HG03175 (cell line): ENCODE measurements at regions not wholly inside any gene's neighbourhood (a gene's known extent, or its start where the extent isn't known, plus 50 kb on each side); places are given as distances from the start of the nearest gene placed in this dataset.
"Not testable (repeated sequence)": the region's sequence is repeated elsewhere in the genome, so short reads cannot be mapped to it uniquely, and the experiment has no call there.

Experiments
- ATAC-seq: cut with Tn5 transposase; IDR thresholded peaks from one replicate; pipeline ENCODE4 v1.9.1; 2021; ENCODE audit warnings: mild to moderate bottlenecking, moderate library complexity; ENCODE audit not compliant: unreplicated experiment

- no peak for ATAC-seq
These were observed 1232.5 kb upstream of the SEL1L start for GRCh38 chr14:82766123-82766522.

GRCh38 chr14:82766996-82767395, 1233.3 kb upstream of the SEL1L start:
- no peak for ATAC-seq

DNA sequence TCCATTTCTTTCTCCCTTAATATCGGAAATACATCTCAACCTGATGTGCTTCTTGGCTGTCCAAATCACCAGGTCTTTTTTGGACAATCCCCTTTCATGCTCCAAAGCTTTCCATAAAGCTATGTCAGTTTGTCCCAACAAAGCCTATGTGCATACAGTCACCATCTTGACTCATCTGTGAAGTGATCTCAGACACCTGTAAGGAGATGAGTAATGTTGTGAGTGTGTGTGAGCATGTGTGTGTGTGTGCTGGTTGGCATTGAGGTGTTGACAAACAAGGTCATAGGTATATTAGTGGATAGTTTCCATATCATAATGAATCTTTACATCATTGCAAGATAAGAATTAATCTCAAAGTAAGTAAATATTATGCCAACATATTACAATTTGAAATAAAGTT, 1243.3 kb upstream of the SEL1L start:
- ATAC-seq, result no peak

GRCh38 chr14:82778008-82778590, 1244.4 kb upstream of the SEL1L start:
- ATAC-seq, result no peak

DNA sequence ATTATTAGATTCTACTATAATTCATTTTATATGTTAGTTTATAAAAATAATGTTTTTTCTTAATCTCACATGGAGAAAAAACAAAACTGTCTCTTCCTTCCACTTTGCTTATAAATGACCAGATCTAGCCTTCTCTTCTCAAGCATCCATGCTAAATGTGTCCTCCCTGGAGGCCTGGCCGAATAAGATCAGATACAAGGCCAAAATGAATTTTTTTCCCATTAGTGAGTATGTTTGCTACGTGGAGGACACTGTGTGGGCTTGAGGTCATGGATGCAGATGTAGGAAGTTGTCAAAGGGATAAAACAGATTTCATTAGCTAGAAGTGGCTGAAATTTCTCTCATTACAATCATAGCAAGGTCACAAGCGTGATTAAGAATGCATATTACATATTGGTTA, 1244.9 kb upstream of the SEL1L start:
- ATAC-seq, result no peak

DNA sequence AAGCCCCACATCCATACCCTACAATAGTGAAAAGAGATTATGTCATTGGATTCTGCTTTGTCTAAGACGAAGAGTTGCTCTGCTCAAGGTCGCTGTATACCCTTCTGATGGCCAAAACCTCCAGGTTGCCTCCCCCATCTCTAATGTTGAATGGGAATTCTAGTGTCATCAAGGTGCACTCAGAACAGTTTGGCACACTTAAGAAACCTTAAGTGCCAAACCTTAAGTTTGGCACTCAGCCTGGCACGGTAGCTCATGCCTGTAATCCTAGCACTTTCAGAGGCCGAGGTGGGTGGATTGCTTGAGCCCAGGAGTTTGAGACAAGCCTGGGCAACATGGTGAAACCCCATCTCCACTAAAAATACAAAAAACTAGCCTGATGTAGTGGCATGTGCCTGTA, 1245.6 kb upstream of the SEL1L start:
- ATAC-seq, result no peak

GRCh38 chr14:82785756-82786482, 1252.3 kb upstream of the SEL1L start:
- no peak for ATAC-seq

- no peak for ATAC-seq
These were observed 1252.8 kb upstream of the SEL1L start for GRCh38 chr14:82786483-82786880.

- no peak for ATAC-seq
These were observed 1262.4 kb upstream of the SEL1L start for GRCh38 chr14:82796086-82796485.

GRCh38 chr14:82798276-82798675, 1264.6 kb upstream of the SEL1L start:
- no peak for ATAC-seq

GRCh38 chr14:82805892-82806825, 1272.5 kb upstream of the SEL1L start:
- ATAC-seq, result no peak

DNA sequence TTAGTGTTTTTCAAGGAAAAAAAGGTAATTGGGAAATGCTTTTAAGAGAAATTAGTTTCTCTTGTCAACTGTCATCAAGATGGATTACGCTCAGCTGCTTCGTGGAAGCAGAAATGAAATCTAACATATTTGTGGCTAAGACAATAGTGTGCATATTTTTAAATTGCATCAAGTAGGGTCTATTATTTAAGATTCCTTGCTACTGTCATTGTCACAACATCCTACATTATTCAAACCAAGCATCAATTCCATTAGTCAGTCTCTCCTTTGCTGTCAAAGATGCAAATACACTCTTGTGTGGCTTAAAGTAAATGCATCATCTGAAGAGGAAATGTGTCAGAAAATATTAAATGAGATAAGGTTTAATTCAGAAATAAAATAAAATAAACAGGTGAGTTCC, 1277.6 kb upstream of the SEL1L start:
- ATAC-seq, result no peak

GRCh38 chr14:82814339-82814738, 1280.7 kb upstream of the SEL1L start:
- ATAC-seq, result not testable (repeated sequence)

DNA sequence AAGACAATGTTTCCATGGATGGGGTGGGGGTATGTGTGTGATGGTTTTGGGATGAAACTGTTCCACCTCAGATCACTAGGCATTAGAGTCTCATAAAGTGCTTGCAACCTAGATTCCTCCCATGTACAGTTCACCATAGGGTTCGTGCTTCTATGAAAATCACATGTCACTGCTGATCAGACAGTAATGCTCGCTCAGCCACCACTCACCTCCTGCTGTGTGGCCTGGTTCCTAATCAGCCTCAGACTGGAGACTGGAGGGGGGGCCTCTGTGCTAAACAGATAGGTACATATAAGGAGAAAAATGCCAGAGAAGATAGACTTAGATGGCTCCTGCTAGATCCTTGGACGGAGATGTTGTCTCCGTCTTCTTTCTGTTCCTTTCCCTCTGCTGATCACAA, 1296.9 kb upstream of the SEL1L start:
- no peak for ATAC-seq

- ATAC-seq, result no peak
These were observed 1302.8 kb upstream of the SEL1L start for GRCh38 chr14:82836256-82836950.

- no peak for ATAC-seq
These were observed 1304.0 kb upstream of the SEL1L start for GRCh38 chr14:82837611-82838140.

- no peak for ATAC-seq
These were observed 1316.9 kb upstream of the SEL1L start for GRCh38 chr14:82850576-82850975.

GRCh38 chr14:82854131-82854530, 1320.5 kb upstream of the SEL1L start:
- ATAC-seq, result no peak

DNA sequence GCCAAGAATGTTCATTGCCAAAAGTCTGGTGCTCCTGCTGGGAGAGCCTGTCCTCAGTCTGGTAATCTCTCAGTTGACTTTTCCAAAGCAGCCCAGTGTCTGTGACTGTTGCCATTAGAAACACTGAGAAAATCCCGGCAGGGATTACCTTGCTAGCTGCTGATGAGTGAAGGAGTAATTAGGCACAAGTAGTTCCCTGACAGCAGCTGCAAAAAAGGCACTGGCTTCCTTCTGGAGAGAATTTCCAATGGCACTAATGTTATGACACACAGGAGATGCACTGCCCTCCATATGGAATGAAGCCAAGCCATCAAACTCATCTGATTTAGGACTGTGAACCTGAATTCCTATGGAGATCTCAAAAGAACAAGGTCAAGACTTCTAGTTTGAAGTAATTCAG, 1321.2 kb upstream of the SEL1L start:
- ATAC-seq, result no peak

GRCh38 chr14:82855912-82856391, 1322.3 kb upstream of the SEL1L start:
- no peak for ATAC-seq

GRCh38 chr14:82861313-82861712, 1327.7 kb upstream of the SEL1L start:
- no peak for ATAC-seq
